ENCODE measurements at regions not wholly inside any gene's neighbourhood (a gene's known extent, or its start where the extent isn't known, plus 50 kb on each side); places are given as distances from the start of the nearest gene placed in this dataset.

DNA sequence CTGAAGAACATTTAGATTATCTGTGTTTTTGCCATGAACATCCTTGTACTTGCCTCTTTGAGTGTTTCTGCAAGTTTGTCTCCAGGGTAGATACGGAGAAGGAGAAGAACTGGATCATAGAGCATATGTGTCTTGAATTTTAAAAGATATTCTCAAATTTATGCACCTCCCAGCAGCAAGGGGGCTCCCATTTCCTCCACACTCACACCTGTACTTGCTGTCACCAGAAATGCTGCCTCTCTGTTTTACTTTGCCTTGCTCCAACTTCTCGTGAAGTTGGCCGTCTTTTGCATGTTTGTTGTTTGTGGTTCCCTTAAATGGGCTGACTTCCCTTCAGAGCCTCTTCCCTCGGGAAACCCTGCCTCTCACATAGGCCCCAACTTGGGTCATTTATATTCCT, 171.0 kb downstream of the TFAP2C start:
- TF ChIP-seq, protein P1, sequence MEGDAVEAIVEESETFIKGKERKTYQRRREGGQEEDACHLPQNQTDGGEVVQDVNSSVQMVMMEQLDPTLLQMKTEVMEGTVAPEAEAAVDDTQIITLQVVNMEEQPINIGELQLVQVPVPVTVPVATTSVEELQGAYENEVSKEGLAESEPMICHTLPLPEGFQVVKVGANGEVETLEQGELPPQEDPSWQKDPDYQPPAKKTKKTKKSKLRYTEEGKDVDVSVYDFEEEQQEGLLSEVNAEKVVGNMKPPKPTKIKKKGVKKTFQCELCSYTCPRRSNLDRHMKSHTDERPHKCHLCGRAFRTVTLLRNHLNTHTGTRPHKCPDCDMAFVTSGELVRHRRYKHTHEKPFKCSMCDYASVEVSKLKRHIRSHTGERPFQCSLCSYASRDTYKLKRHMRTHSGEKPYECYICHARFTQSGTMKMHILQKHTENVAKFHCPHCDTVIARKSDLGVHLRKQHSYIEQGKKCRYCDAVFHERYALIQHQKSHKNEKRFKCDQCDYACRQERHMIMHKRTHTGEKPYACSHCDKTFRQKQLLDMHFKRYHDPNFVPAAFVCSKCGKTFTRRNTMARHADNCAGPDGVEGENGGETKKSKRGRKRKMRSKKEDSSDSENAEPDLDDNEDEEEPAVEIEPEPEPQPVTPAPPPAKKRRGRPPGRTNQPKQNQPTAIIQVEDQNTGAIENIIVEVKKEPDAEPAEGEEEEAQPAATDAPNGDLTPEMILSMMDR (IDR thresholded peaks at IDR 0.05): no peak
- TF ChIP-seq POLR2A (IDR thresholded peaks at IDR 0.05) (no peak), POLR2AphosphoS5 (IDR thresholded peaks at IDR 0.05) (no peak)
